Hepatocyte (in vitro differentiated cells): ENCODE measurements at regions not wholly inside any gene's neighbourhood (a gene's known extent, or its start where the extent isn't known, plus 50 kb on each side); places are given as distances from the start of the nearest gene placed in this dataset.

Experiments used
- EZH2phosphoT487 ChIP-seq: fragments of 200-600 bp; sonication (generic); IDR thresholded peaks from one replicate; pipeline ENCODE4 v1.6.1; 2018; ENCODE audit warnings: antibody characterized with exemption, mild to moderate bottlenecking, low read depth, moderate library complexity; ENCODE audit not compliant: unreplicated experiment, severe bottlenecking
- TF ChIP-seq, protein P1 (sequence below): fragments of 200-600 bp; sonication (generic); IDR thresholded peaks from 2 replicates; pipeline ENCODE4 v1.5.1; 2016; ENCODE audit warnings: antibody characterized with exemption, mild to moderate bottlenecking; ENCODE audit not compliant: poor library complexity

DNA sequence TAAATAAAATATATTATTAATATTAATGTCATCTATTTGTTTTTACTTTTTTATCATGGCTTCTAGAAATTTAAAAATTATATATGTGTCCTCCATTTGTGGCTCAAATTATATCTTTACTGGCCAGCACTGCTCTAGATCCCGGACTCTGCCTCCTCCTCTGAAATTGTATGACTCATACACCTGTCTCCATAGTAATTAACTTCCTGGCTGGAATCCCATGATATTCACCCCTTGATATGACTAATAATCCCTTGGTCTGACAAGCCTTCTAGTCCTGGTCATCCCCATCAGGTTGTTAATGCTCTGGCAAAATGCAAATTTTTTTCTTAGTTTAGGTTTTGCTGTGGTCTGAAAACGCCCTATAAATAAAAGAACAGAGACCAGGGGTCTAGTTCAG, 116.2 kb downstream of the BMP4 start:
- TF ChIP-seq, protein P1, sequence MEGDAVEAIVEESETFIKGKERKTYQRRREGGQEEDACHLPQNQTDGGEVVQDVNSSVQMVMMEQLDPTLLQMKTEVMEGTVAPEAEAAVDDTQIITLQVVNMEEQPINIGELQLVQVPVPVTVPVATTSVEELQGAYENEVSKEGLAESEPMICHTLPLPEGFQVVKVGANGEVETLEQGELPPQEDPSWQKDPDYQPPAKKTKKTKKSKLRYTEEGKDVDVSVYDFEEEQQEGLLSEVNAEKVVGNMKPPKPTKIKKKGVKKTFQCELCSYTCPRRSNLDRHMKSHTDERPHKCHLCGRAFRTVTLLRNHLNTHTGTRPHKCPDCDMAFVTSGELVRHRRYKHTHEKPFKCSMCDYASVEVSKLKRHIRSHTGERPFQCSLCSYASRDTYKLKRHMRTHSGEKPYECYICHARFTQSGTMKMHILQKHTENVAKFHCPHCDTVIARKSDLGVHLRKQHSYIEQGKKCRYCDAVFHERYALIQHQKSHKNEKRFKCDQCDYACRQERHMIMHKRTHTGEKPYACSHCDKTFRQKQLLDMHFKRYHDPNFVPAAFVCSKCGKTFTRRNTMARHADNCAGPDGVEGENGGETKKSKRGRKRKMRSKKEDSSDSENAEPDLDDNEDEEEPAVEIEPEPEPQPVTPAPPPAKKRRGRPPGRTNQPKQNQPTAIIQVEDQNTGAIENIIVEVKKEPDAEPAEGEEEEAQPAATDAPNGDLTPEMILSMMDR, result no peak
- TF ChIP-seq EZH2phosphoT487, result no peak
